Left lobe of liver (tissue), 2 donors: ENCODE measurements at regions not wholly inside any gene's neighbourhood (a gene's known extent, or its start where the extent isn't known, plus 50 kb on each side); places are given as distances from the start of the nearest gene placed in this dataset.

Source experiments
- ATAC-seq: fragments of 200-7000 bp; cut with Tn5 transposase; one replicate; pipeline ENCODE4 v1.9.1; 2020; ENCODE audit warnings: mild to moderate bottlenecking, moderate library complexity
- DNase-seq: peaks from one replicate; pipeline ENCODE4 v3.0.0-alpha.2; 2020; ENCODE audit warnings: low spot score
- donor health status: DM: no; HTN: no; CAD: no; lungs with moderate emphysema.
- donor health status: DM: no; HTN: yes; CAD: no.

DNA sequence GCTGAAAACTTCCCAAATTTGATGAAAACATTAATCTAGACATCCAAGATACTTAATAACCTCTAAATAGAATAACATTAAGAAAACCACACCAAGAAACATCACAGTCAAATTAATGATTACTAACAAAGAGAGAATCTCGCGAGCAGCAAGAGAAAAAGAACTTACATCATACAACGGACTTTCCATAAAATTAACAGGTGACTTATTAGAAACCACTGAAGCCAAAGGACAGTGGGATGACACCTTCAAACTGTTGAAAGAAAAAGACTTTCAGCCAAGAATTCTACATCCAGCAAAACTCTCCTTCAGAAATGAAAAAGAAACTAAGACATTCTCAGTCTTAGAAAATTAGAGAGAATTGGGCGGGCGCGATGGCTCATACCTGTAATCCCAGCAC is 232.0 kb downstream of the SNCA start:
- ATAC-seq = no peak

DNA sequence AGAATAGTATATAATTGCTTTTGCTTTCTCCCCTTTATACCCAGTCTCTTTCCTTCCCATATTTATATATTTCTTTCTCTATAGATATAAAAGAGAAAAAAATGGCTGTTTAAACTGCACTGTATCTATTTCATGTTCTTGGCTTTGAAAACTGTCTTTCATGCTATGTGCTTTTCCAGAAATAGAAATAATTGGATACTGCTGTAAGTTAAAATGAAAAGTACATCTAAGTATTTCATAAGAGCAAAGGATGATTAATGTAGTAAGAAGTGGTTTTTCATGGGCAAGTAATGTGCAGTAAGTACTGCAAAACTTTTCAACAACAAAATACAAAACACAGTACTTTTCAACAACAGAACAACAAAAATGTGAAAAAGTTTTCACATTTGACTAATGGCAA is 237.9 kb downstream of the SNCA start:
- no peak for DNase-seq
- ATAC-seq = no peak

More for the DNA sequence above, 232.0 kb downstream of the SNCA start:
- DNase-seq = no peak

DNA sequence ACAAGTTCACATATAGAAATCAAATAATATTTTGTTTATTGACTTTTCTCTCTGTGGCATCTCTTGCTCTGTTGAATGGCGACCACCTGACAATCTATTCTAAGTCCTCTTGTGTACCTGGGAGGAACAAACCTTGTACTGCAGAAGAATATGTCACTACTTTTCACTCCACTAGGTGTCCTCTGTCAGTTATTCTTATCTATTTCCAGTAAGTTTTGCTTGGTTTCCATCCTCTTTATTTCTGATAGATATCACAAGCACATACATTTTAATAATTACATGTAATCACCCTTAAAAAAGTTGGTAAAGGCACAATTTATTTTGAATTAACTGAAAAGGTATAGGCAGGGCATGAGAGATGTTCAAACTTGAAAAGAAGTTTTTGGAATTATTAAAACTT is 238.4 kb downstream of the SNCA start:
- ATAC-seq (no peak), DNase-seq (no peak)

DNA sequence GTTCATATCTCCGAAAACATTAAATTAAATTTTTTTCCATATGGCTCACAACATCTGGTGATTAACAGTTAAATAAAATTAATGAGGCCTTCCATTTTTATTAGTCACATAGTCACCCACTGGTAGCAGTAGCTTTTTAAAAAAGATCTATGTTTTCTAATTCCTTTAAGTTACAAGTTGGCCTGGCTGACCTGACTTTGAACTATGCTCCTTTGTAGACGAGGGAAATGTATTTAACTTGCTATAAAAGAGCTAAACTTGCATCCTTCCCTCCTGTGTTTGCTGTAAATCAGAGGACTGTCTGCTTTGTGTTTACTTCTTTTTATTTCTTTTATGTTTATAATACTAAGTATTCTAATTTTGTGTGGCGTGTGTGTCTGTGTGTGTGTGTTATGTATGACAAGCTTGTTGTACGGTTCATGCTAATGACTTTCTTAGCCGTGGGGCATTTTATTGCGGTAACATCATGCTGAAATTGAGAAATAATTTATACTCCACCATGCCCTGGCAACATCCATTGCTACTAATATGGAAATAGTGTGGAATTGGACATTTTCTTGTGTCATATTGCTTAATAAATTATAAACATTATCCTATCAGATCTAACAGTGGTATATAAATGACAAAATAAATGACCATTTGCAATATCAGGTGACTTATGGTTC is 241.7 kb downstream of the SNCA start:
- no peak for ATAC-seq
- no peak for DNase-seq

DNA sequence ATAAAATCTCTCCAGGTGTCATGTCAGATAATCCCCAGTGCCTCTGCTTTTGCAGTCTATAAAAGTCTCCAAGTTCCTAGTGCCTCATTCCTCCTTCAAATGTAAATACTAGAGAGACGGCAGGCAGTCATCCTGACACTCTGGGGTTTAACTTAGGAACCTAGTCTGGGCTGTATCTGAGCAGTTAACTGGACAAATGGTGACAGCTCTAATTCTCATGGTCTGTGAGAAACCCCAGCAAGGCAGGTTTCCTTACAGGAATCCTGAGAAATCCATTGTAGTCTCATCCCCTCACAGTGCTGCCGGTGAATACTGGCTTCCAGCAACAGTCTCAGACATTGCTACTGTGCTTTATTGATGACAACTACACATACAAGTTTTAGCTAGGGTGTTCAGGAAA is 246.8 kb downstream of the SNCA start:
- ATAC-seq (no peak), DNase-seq (no peak)

DNA sequence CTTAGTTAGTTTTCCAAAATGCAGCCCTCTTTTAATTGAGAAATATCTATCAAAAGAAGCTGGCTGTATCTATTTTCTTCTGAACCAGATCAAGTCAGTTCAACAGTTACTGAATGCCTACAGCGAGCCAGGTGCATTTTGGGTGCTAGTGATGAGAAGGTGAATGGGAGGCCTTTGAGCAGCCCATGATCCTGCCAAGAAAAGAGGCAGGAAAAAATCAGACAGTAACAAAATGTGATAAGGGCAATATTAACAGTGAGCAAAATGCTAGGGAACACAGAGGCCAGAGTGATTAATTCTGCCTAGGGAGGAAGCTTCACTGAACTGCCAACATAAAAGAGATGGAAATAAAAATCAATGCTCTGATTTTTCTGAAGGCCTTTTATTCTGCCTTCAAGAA is 248.5 kb downstream of the SNCA start:
- DNase-seq = no peak
- ATAC-seq = no peak

DNA sequence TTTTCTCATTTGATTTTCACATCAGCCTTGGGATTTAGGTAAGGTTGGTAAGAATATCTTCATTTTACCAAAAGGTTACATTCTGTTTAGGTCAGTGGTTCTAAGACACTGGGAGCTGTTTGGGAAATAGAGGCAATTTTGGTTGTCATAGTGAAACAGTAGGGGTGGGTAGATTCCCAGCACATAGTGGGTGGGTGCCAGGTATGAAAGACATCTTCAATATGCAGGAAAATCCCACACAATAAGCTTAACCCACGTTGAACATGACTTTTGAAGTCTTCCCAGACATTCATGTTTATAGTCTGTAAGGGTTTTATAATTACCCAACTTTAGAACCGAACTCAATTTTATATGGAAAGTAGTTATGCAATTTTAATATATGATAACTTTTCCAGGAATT is 249.6 kb downstream of the SNCA start:
- ATAC-seq (no peak), DNase-seq (no peak)

DNA sequence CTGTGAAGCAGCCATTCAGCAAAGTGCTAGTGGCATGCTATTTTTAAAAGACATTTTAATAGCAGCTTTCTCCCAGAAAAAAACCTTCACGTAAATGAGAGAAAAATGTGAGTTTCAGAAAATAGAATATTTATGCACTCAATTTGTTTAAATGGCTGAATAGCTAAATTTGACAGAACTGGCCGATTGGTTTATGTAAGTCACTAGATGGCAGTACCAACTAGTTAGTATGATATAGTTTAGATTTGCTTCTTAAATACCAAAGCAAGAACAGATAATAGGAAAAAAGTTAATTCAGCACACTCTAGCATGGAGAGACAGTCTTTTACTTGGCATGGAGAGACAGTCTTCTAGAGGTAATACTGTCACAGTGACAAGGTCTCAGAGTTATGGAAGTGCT is 250.1 kb downstream of the SNCA start:
- DNase-seq (no peak), ATAC-seq (no peak)

DNA sequence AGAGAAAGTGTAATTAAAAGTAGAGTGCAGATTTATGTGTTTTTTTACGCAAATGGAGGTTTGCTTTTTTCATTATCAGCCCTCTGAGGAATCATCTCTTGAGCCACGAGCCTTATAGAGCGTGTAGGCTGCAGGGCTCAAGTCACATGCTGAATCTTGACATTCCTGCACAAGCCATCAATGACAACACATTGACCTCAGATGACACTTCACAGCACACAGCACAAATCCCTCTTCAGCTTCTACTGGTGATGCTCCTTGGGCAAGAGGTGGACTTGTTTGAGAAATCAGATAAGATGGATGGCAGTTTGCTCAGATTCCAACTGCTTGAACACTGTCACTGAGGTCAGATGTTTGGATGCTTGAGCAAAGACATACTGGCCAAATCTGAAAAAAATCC is 250.6 kb downstream of the SNCA start:
- DNase-seq (no peak), ATAC-seq (no peak)

DNA sequence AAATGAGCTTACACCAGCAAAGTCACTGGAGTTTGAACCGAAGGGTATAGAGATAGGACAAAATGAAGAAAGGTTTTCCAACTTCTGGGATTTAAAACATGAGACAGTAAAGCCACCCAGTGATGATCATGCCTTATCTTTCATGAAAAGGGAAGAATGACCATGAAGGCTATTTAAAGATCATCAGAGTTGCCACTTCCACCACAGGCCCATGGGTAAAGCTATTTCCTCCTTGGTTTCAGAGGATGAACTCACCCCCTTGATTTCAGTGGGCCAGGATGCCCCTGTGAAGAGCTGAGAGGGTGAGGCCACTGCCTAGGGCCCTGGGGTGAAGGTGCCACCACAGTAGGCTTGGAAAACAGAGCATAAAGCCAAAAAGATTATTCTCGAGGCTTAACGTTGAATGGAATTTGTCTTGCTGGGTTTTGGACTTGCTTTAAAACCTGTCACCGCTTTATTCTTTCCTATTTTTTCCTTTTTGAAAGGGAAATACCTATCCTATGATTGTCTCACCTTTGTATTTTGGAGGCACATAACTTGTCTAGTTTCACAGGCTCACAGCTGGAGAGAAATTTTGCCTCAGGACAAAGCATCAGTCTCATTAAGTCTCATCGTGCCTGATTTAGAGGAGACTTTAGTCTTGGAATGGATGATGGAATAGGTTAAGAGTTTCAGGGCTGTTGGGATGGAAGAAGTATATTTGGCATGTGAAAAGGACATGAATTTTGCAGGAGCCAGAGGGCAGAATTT is 254.0 kb downstream of the SNCA start:
- ATAC-seq = no peak
- DNase-seq = no peak

DNA sequence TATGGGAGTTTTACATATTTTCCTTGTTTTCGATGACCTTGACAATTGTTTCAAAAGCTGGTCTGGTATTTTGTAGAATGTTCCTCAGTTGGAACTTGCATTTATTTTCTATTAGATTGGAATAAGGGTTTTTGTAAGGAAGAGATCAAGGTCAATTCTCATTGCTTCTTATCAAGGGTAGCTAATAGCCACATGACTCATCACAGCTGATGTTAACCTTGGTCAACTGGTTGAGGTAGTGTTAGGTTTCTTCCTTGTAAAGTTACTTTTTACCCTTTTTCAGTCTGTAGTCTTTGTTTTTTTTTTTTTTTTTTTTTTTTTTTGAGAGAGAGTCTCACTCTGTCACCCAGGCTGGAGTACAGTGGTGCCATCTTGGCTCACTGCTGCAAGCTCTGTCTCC is 257.2 kb downstream of the SNCA start:
- no peak for ATAC-seq

DNA sequence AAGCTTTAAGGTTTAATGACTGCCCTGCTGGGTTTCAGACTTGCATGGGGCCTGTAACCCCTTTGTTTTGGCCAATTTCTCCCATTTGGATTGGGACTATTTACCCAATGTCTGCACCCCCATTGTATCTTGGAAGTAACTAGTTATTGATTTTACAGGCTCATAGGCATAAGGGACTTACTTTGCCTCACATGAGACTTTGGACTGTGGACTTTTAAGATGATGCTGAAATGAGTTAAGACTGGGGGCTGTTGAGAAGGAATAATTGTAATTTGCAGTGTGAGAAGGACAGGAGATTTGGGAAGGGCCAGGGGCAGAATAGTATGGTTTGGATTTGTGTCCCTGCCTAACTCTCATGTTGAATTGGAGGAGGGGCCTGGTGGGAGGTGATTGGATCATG is 260.7 kb downstream of the SNCA start:
- ATAC-seq (no peak), DNase-seq (no peak)

More for the DNA sequence above, 257.2 kb downstream of the SNCA start:
- DNase-seq = no peak

DNA sequence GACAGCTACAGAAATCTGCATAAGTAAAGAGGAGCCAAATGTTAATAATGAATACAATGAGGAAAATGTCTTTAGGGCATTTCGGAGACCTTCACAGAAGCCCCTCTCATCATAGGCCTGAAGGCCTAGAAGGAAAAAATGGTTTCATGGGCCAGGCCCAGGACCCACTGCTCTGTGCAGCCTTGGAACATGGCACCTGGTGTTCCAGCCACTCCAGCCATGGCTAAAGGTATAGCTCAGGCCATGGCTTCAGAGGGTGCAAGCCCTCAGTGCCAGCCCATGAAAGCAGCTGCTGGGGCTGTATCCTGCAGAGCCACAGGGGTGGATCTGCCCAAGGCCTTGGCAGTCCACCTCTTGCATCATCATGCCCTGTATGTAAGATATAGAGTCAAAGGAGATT is 261.1 kb downstream of the SNCA start:
- DNase-seq = no peak
- ATAC-seq = no peak

DNA sequence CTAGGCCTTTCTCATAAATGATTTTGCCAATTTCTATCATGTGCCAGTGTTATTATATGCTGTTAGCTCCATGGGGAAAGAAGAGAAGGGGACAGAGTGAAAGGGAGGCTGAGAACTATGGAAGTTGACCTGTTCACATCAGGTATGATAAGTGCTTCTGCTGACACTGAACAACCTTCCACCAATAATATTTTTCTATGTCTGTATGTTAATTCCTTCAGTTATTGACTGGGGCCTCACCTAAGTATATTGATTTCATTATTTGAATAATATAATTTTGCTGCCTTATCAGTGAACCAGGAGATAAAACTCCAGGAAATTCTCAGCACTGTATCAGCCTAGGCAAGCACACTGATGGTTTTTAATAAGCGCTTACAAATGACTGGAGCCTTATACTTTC is 262.8 kb downstream of the SNCA start:
- DNase-seq (no peak), ATAC-seq (no peak)

DNA sequence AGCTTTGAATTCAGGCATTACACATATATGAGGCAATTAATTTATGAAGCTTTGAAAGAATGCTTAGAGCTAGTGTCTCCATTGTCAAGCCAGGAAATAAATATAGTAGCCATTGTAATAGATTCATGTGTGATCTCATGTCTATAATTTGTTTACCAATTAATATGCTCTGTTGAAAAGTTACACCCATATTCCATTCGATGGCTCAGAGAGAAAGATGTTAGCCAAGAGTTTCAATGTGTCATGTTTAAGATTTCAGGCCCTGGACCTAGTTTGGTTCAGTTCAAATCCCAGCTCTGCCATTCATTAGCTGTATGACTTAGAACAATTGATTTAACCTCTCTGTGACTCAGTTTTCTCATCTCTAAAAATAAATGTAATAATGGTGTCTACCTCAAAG is 263.3 kb downstream of the SNCA start:
- ATAC-seq (no peak), DNase-seq (no peak)

DNA sequence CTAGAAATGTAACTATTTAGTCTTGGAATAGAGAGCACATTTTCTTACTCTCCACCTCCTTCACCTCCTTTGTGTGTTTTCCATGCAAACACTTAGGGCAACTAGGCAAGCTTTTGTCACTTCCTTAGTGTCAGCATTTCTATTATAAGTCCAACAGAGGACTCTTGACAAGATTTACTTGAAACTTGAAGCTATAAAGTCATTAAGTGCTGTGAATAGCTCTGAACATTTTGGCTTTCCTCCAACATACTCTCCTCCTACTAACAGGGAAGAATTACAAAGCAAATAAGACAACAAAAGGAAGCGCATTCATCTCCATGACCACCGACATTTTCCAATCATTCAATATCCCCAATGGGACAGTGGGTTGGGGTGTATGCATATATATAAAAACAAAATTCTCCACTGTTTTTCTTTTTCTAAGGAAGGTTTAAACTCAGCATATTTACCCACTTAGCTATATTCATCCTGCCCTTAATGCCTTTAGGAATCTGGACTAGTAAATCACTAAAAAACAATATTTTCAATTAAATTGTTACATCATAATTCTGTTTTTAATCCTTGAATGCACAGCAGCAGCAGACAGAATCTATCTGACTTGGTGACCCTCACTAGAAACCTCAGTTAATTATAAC is 264.6 kb downstream of the SNCA start:
- DNase-seq (no peak), ATAC-seq (no peak)

DNA sequence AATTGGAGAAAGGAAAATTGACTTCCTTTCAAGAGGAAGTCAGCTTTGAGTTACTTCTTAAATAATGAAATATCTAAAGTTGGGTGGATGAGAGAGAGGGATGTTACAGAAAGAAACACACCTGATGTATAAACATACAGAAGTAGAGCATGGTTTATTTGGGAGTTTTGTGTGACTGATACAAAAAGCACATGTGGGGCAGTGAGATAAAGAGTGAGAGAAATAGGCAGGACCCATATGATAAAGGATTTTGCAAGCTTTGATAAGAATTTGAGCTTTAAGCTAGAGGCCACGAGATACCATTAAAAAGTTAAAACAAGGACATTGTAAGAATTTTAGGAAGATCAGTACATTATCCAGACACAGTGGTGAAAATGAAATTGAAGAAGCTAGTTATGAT is 263.3 kb upstream of the GPRIN3 start:
- ATAC-seq (no peak), DNase-seq (no peak)

DNA sequence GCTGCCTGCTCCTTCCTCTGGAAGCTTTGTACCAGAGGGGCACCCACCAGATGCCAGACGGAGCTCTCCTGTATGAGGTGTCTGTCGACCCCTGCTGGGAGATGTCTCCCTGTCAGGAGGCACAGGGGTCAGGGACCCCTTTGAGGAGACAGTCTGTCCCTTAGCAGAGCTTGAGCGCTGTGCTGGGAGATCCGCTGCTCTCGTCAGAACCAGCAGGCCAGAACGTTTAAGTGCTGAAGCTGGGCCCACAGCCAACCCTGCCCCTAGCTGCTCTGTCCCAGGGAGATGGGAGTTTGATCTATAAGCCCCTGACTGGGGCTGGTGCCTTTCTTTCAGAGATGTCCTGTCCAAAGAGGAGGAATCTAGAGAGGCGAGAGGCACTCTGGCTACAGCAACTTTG is 260.3 kb upstream of the GPRIN3 start:
- ATAC-seq (no peak), DNase-seq (no peak)

DNA sequence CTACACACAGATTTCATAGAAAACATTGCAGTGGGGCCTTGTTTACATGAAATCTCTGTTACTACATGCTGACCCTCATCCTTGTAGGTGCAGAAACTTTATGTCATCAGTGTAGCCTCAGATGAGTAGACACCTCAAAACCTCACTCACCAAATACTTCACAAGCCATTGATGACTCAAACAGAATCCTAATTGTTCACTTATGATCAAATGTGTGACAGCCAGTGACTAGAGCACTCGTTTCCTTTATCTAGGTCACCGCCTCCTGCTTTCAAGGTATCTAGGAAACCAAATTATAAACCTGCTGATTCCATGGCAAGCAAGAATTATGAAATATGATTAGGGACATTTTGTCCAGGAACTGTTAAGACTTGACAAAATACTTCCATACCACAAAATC is 255.8 kb upstream of the GPRIN3 start:
- ATAC-seq = no peak
- DNase-seq = no peak

DNA sequence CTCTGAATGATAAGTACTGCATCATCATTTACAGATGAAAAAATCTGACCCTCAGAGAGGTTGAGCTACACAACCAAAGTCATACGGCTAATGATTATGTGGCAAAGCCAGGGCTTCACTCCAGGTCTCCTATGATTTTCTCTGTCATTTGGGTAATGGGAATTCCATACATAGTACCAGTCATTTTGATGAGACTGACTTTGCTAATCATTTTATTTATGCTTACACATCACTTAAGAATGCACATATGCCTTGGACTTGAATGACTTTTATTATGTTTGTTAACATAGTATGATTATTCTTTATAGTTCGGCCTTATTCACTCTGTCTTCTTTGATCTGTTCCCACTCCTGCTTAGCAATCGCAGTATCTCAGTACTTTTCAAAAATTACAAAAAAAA is 255.1 kb upstream of the GPRIN3 start:
- DNase-seq = no peak
- ATAC-seq = no peak

DNA sequence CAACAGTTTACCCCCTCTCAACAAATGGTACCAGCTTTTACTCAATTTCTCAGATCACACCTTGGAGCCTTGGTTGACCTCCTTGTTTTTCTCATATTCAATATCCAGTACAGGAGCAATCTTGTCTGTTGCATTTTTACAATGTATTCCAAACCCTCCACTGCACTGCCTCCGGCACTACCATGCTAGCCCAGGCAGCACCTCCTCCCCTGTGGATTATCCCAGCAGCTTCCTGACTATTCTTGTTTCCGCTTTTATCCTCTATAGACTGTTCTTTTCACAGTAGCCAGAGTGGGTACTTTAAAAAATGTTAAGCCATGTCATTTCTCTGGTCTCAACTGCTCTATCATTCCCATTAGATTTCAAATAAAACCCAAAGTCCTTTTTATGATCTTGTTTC is 253.4 kb upstream of the GPRIN3 start:
- no peak for DNase-seq
- ATAC-seq = no peak

DNA sequence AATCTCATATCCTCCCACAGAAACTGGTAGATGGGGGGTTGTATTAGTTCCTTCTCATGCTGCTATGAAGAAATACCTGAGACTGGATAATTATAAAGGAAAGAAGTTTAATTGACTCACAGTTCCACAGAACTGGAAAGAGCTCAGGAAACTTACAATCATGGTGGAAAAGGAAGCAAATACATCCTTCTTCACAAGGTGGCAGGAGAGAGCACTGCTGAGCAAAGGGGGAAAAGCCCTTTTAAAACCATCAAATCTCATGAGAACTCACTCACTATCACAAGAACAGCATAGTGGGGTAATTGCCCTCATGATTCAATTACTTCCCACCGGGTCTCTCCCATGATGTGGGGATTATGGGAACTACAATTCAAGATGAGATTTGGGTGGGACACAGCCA is 250.5 kb upstream of the GPRIN3 start:
- no peak for DNase-seq
- no peak for ATAC-seq
